ENCODE measurements at regions not wholly inside any gene's neighbourhood (a gene's known extent, or its start where the extent isn't known, plus 50 kb on each side); places are given as distances from the start of the nearest gene placed in this dataset.

DNA sequence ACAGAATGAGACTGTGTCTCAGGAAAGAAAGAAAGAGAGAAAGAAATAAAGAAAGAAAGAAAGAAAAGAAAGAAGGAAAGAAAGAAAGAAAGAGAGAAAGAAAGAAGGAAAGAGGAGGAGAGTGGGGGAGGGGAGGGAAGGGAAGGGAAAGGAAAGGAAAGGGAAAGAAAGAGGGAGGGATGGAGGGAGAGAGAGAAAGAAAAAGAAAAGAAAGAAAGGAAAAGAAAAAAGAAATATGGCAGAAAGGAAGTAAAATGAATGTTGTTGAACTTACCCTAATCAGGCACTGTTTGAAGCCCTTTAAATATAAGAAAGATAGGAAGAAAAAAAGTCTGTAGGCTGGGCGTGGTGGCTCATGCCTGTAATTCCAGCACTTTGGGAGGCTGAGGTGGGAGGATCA is 276.1 kb downstream of the INSC start:
- FAIRE-seq: no peak

DNA sequence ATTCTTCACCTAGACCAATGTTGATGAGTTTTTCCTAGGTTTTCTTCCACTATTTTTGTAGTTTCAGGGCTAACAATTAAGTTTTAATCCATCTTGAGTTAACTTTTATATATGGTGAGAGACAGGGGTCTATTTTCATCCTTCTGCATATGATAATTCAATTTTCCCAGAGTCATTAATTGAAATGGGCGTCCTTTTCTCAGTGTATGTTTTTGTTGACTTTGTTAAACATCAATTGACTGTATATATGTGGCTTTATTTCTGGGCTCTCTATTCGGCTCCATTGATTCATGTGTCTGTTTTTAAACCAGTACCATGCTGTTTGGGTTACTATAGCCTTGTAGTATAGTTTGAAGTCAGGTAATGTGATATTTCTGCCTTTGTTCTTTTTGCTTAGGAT is 282.1 kb downstream of the INSC start:
- no peak for FAIRE-seq

- FAIRE-seq: no peak
Observed at GRCh38 chr11:15406851-15407351, 292.2 kb downstream of the INSC start.

- no peak for FAIRE-seq
Observed at GRCh38 chr11:15412054-15412453, 297.3 kb downstream of the INSC start.

- no peak for FAIRE-seq
Observed at GRCh38 chr11:15418921-15419320, 304.2 kb downstream of the INSC start.

GRCh38 chr11:15419696-15420095 is 305.0 kb downstream of the INSC start:
- FAIRE-seq: no peak

GRCh38 chr11:15430381-15430780 is 315.7 kb downstream of the INSC start:
- FAIRE-seq: no peak

DNA sequence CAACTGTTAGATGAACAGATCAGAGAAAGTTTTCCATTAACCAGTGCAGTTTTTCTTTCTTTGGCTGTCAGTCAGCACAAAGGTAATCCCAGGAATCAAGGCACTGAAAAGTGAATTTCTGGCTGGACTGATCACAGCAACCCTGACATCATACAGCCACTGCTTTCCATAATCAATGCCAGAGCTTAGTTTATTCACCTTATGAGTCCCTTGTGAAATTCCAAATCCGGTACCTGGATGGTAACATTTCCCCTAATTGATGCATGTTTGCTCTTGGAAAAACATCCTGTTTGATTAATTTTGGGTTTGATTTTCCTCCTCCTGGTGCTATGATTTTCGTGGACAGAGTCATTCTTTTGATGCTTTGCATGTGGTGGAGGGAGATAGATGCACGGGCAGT is 319.8 kb downstream of the INSC start:
- no peak for FAIRE-seq

GRCh38 chr11:15446315-15446714 is 331.6 kb downstream of the INSC start:
- no peak for FAIRE-seq

DNA sequence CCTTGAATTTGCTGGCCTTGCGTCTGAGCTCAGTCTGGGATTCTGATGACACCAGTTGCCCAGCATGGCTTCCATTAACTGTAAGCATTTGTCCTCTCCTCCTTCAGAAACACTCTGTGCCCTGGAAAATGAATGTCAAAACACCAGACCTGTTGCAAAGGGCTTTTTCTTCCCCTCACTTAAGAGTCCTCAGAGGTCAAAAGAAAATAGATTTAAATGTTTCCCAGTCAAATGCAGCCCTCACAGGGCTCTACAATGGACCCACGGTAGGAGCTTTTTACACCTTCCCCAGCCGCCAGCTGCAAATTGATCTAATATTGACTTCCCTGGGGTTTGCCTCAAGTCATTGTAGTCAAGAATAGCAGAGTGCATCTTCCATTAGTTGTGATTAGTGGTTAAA is 332.2 kb downstream of the INSC start:
- FAIRE-seq: no peak

DNA sequence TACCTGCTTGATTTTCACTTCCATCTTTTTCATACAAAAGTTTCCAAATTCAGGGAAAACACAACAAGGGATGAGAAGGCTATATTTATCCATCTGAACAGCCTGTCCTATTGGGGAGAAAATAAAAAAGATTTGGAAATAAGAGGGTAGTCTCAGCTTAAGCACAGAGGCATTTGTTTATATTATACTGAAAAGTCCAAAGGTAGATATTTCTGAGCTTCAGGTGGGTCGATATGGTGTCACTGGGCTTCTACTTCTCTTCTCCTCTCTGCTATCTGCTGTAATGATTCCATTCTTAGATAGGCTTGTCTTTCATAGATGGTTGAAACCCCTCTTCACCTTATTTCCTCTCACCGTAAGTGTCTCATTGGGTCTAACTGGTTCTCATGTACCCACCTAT is 337.0 kb downstream of the INSC start:
- no peak for FAIRE-seq

DNA sequence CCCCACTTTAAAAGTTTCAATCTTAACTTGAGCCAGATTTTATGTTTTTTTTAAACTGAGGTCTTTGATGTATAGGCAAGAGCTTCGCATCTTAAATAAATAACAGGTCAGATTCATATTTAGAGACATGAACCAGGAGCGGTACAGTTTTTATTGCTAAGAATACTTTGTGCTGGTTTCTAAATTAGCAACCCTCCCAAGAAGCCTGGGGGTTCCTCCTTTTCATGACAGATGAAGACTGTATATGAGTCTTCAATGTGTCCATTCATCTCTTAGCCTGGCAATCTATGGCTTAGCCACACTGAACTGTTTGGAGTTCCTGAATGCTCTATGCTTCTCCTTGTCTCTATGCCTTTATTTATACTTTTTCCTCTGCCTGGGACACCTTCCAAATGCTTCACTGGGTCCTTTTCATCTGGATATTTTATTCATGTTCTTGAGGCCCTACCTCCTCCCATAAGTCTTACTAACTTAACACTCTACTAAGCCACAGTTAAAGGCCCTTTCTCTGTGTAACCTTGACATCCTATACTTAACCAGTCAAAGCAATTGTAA is 338.6 kb downstream of the INSC start:
- no peak for FAIRE-seq

- no peak for FAIRE-seq
Observed at GRCh38 chr11:15468466-15468865, 353.7 kb downstream of the INSC start.

GRCh38 chr11:15471048-15471894 is 356.5 kb downstream of the INSC start:
- FAIRE-seq: no peak

- FAIRE-seq: no peak
Observed at GRCh38 chr11:15471895-15472799, 357.4 kb downstream of the INSC start.

DNA sequence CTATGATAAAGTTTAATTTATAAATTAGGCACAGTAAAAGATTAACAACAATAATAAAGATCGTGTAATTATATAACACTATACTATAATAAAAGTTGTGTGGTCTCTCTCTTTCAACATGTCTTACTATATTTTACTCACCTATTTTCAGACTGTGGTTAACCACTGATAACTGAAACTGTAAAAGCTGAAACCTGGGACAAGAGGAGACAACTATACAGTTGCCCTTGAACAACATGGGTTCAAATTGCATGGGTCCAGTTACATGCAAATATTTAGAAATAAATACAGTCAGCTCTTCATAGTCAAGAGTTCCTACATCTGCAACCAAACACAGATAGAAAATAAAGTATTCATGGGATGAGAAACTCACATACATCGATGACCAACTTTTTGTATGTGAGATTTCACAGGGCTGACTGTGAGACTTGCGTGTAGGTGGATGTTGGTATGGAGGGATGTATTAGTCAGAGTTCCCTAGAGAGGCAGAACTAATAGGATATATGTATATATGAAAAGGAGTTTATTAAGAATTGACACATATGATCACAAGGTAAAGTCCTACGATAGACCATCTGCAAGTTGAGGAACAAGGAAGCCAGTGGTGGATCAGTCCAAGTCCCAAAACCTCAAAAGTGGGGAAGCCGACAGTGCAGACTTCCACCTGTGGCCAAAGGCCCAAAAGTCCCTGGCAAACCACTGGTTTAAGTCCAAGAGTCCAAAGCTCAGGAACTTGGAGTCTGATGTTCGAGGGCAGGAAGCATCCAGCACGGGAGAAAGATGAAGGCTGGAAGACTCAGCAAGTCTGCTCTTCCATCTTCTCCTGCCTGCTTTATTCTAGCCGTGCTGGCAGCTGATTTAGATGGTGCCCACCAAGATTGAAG is 359.5 kb downstream of the INSC start:
- no peak for FAIRE-seq

- no peak for FAIRE-seq
Observed at GRCh38 chr11:15476371-15476917, 361.7 kb downstream of the INSC start.

- FAIRE-seq: no peak
Observed at GRCh38 chr11:15481871-15482270, 367.1 kb downstream of the INSC start.

DNA sequence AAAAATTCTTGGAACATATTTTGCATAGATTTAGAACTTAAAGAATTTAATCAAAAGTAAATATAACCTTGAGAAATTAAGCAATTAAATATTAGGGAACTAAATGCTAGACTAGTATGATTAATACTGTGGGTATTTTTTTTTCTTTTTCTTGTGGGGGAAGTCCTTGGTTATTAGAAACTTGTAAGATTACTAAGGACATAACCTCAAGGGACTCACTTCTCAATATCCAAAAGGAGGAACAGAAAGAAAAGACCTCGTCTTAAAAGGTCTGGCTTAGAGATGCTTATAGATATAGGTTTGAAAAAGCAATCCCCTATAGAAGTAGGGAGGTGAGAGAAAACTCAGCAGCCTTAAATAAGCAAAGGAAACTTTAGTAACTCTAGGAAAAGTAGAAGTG is 368.5 kb downstream of the INSC start:
- no peak for FAIRE-seq

DNA sequence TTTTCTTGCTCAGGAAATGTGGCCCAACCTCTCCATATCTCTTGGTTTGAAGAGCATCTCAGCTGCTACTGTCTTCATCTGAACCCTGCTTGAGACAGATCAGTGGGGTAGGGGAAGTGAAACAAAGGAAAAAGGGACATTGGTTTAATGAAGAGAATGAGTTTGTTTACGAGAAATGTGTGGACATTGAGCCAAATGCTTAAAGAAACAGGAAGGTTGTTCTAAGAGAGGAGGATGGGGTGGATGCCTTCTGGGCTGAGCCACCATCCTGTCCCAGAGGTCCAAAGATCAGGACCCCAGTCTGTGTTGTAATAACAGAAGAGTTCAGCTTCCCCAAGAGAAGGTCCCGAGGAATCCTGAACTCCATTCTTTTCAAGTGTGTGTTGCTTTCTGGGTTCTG is 369.7 kb downstream of the INSC start:
- no peak for FAIRE-seq

GRCh38 chr11:15485432-15485831 is 370.7 kb downstream of the INSC start:
- no peak for FAIRE-seq

GRCh38 chr11:15489281-15489680 is 374.6 kb downstream of the INSC start:
- FAIRE-seq: no peak

Measured in G401.6 (cell line).